HL-60 (cell line): ENCODE measurements at regions not wholly inside any gene's neighbourhood (a gene's known extent, or its start where the extent isn't known, plus 50 kb on each side); places are given as distances from the start of the nearest gene placed in this dataset.

Experiments used
- CTCF ChIP-seq: IDR thresholded peaks from one replicate; pipeline ENCODE4 v1.5.1; 2011; ENCODE audit warnings: low read length, control low read depth, inconsistent platforms; ENCODE audit not compliant: insufficient read depth
- GABPA ChIP-seq: IDR thresholded peaks from 2 replicates; pipeline ENCODE4 v1.6.1; 2012; ENCODE audit warnings: low read depth
- POLR2AphosphoS5 ChIP-seq: IDR thresholded peaks from 2 replicates; pipeline ENCODE4 v1.6.1; 2012; ENCODE audit warnings: low read depth
- TF ChIP-seq, protein P1 (sequence below): IDR thresholded peaks from 2 replicates; pipeline ENCODE4 v1.6.1; 2012; ENCODE audit warnings: low read depth; ENCODE audit not compliant: insufficient replicate concordance

- TF ChIP-seq CTCF = no peak
- TF ChIP-seq, protein P1, sequence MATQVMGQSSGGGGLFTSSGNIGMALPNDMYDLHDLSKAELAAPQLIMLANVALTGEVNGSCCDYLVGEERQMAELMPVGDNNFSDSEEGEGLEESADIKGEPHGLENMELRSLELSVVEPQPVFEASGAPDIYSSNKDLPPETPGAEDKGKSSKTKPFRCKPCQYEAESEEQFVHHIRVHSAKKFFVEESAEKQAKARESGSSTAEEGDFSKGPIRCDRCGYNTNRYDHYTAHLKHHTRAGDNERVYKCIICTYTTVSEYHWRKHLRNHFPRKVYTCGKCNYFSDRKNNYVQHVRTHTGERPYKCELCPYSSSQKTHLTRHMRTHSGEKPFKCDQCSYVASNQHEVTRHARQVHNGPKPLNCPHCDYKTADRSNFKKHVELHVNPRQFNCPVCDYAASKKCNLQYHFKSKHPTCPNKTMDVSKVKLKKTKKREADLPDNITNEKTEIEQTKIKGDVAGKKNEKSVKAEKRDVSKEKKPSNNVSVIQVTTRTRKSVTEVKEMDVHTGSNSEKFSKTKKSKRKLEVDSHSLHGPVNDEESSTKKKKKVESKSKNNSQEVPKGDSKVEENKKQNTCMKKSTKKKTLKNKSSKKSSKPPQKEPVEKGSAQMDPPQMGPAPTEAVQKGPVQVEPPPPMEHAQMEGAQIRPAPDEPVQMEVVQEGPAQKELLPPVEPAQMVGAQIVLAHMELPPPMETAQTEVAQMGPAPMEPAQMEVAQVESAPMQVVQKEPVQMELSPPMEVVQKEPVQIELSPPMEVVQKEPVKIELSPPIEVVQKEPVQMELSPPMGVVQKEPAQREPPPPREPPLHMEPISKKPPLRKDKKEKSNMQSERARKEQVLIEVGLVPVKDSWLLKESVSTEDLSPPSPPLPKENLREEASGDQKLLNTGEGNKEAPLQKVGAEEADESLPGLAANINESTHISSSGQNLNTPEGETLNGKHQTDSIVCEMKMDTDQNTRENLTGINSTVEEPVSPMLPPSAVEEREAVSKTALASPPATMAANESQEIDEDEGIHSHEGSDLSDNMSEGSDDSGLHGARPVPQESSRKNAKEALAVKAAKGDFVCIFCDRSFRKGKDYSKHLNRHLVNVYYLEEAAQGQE = no peak
- no peak for TF ChIP-seq GABPA
- no peak for TF ChIP-seq POLR2AphosphoS5
Measured at GRCh38 chr2:126299469-126299976, 356.4 kb upstream of the GYPC start.
